Tibial nerve (tissue), 4 donors: ENCODE measurements at regions not wholly inside any gene's neighbourhood (a gene's known extent, or its start where the extent isn't known, plus 50 kb on each side); places are given as distances from the start of the nearest gene placed in this dataset.

Experiments
- DNase-seq, 2 donors: peaks; one replicate each; pipeline ENCODE4 v3.0.0-alpha.2; 2019; ENCODE audit warnings: low spot score in 2 of 2
- H3K27ac ChIP-seq, 4 donors: fragments of 200-600 bp; sonication (generic) in 3 of 4; one replicate each; pipeline ENCODE4 v1.5.1; 2017 to 2019; ENCODE audit warnings: mild to moderate bottlenecking in 1 of 4
- H3K27me3 ChIP-seq, 2 donors: fragments of 200-600 bp; sonication (generic) in 1 of 2; one replicate each; pipeline versions ENCODE4 v1.5.1 to v1.6.0; 2017 to 2019
- H3K36me3 ChIP-seq, 3 donors: fragments of 200-600 bp; sonication (generic); one replicate each; pipeline ENCODE4 v1.5.1; 2018 to 2019
- H3K4me1 ChIP-seq, 4 donors: fragments of 200-600 bp; sonication (generic) in 3 of 4; one replicate each; pipeline ENCODE4 v1.5.1; 2017 to 2019
- H3K4me3 ChIP-seq, 4 donors: fragments of 200-600 bp; sonication (generic) in 3 of 4; one replicate each; pipeline ENCODE4 v1.5.1; 2017 to 2019; ENCODE audit warnings: mild to moderate bottlenecking in 1 of 4, moderate library complexity in 1 of 4
- H3K9me3 ChIP-seq, 4 donors: fragments of 200-600 bp; sonication (generic) in 3 of 4; one replicate each; pipeline ENCODE4 v1.5.1; 2017 to 2019
- CTCF ChIP-seq, 5 experiments: fragments of 200-600 bp in 3 of 5; fragments of 450-650 bp in 2 of 5; sonication (generic) in 3 of 5; IDR thresholded peaks; one replicate each; pipeline ENCODE4 v1.5.1; 2016 to 2019; ENCODE audit warnings: antibody characterized with exemption in 5 of 5, mild to moderate bottlenecking in 3 of 5, moderate library complexity in 2 of 5
- EP300 ChIP-seq, 2 donors: sonication (generic); formaldehyde crosslinking; IDR thresholded peaks; one replicate each; pipeline ENCODE4 v1.6.1; 2017; ENCODE audit warnings: antibody characterized with exemption in 2 of 2, mild to moderate bottlenecking in 1 of 2
- POLR2A ChIP-seq, 2 donors: fragments of 450-650 bp; IDR thresholded peaks; one replicate each; pipeline ENCODE4 v1.6.1; 2017; ENCODE audit warnings: antibody characterized with exemption in 2 of 2, mild to moderate bottlenecking in 2 of 2, moderate library complexity in 2 of 2
- WGBS, 2 donors: methylation state at CpG; one replicate each; pipeline ENCODE4 v1.1.5; 2018; 5-methylcytosine and 5-hydroxymethylcytosine counted together

- no peak overlapping the region for H3K4me3 ChIP-seq
- H3K36me3 ChIP-seq, result no peaks in the 10 kb centered on the region
- WGBS, 2 donors, result 77 to 78% methylated on average over 4 of the region's 4 CpGs
- H3K9me3 ChIP-seq, result peaks cover 0 to 10% (median 4%) of the 10 kb centered on the region in 4 donors
- no peak overlapping the region for H3K27ac ChIP-seq
- H3K4me1 ChIP-seq, result no peaks in the 10 kb centered on the region
- H3K27me3 ChIP-seq, result no peaks in the 10 kb centered on the region
- DNase-seq, result no peak
- no peak for TF ChIP-seq EP300 (IDR thresholded peaks at IDR 0.05)
- TF ChIP-seq POLR2A (IDR thresholded peaks at IDR 0.05), result no peak
- no peak for TF ChIP-seq CTCF (IDR thresholded peaks at IDR 0.05)
Measured at GRCh38 chr20:60725311-60725906, 526.7 kb upstream of the CDH4 start.

- WGBS, 2 donors, result 17 to 44% methylated on average over 1 of the region's 1 CpG
- Histone ChIP-seq H3K4me3 (no peak overlapping the region), H3K9me3 (peaks cover 0 to 10% (median 4%) of the 10 kb centered on the region in 4 donors), H3K27me3 (no peaks in the 10 kb centered on the region), H3K27ac (no peak overlapping the region), H3K36me3 (no peaks in the 10 kb centered on the region), H3K4me1 (no peaks in the 10 kb centered on the region)
- TF ChIP-seq EP300 (IDR thresholded peaks at IDR 0.05) (no peak), POLR2A (IDR thresholded peaks at IDR 0.05) (no peak), CTCF (IDR thresholded peaks at IDR 0.05) (no peak)
- no peak for DNase-seq
Measured at GRCh38 chr20:60727425-60727824, 524.6 kb upstream of the CDH4 start.

- 66 to 69% methylated on average over 4 of the region's 4 CpGs for WGBS, 2 donors
- TF ChIP-seq POLR2A (IDR thresholded peaks at IDR 0.05) (no peak), EP300 (IDR thresholded peaks at IDR 0.05) (no peak), CTCF (IDR thresholded peaks at IDR 0.05) (no peak)
- Histone ChIP-seq H3K36me3 (no peaks in the 10 kb centered on the region), H3K9me3 (peaks cover 0 to 10% (median 4%) of the 10 kb centered on the region in 4 donors), H3K4me1 (no peaks in the 10 kb centered on the region), H3K4me3 (no peak overlapping the region), H3K27ac (no peak overlapping the region), H3K27me3 (no peaks in the 10 kb centered on the region)
- no peak for DNase-seq
Measured at GRCh38 chr20:60728705-60729104, 523.4 kb upstream of the CDH4 start.

GRCh38 chr20:60729135-60729900 is 522.7 kb upstream of the CDH4 start:
- Histone ChIP-seq H3K4me1 (no peaks in the 10 kb centered on the region), H3K27me3 (no peaks in the 10 kb centered on the region), H3K4me3 (no peak overlapping the region), H3K36me3 (no peaks in the 10 kb centered on the region), H3K9me3 (peaks cover 0 to 10% (median 4%) of the 10 kb centered on the region in 4 donors), H3K27ac (no peak overlapping the region)
- TF ChIP-seq POLR2A (IDR thresholded peaks at IDR 0.05) (no peak), EP300 (IDR thresholded peaks at IDR 0.05) (no peak), CTCF (IDR thresholded peaks at IDR 0.05) (no peak)
- DNase-seq, result no peak
- 62 to 77% methylated on average over 7 of the region's 7 CpGs for WGBS, 2 donors

- H3K27me3 ChIP-seq, result no peaks in the 10 kb centered on the region
- 44 to 53% methylated on average over 3 of the region's 3 CpGs for WGBS, 2 donors
- no peaks in the 10 kb centered on the region for H3K36me3 ChIP-seq
- H3K27ac ChIP-seq, result no peak overlapping the region
- H3K4me3 ChIP-seq, result no peak overlapping the region
- no peaks in the 10 kb centered on the region for H3K4me1 ChIP-seq
- H3K9me3 ChIP-seq, result peaks cover 0 to 3% (median under 1%) of the 10 kb centered on the region in 4 donors
- no peak for TF ChIP-seq POLR2A (IDR thresholded peaks at IDR 0.05)
- TF ChIP-seq CTCF (IDR thresholded peaks at IDR 0.05), result no peak
- TF ChIP-seq EP300 (IDR thresholded peaks at IDR 0.05), result no peak
- no peak for DNase-seq
Measured at GRCh38 chr20:60732322-60732721, 519.7 kb upstream of the CDH4 start.
